Peyer's patch (tissue), 4 donors: ENCODE measurements at regions not wholly inside any gene's neighbourhood (a gene's known extent, or its start where the extent isn't known, plus 50 kb on each side); places are given as distances from the start of the nearest gene placed in this dataset.

Source experiments
- CTCF ChIP-seq, 6 experiments: fragments of 450-650 bp in 4 of 6; fragments of 200-600 bp in 2 of 6; sonication (generic) in 1 of 6; IDR thresholded peaks; one replicate each; pipeline ENCODE4 v1.5.1; 2017 to 2019; ENCODE audit warnings: antibody characterized with exemption in 6 of 6, mild to moderate bottlenecking in 3 of 6, moderate library complexity in 1 of 6
- POLR2A ChIP-seq, 2 donors: fragments of 450-650 bp; IDR thresholded peaks; one replicate each; pipeline ENCODE4 v1.5.1; 2017; ENCODE audit warnings: antibody characterized with exemption in 2 of 2, mild to moderate bottlenecking in 2 of 2, moderate library complexity in 2 of 2

GRCh38 chr21:34299168-34299539 lies 64.7 kb upstream of the KCNE2 start:
- TF ChIP-seq CTCF (IDR thresholded peaks at IDR 0.05): no peak
- TF ChIP-seq POLR2A (IDR thresholded peaks at IDR 0.05): no peak
